Stimulated activated CD4-positive, alpha-beta T cell treated with anti-CD3 and anti-CD28 coated beads, Interleukin-1b, Interleukin-23, amount 100 ng/mL, for 48 hours (primary cell): ENCODE measurements at regions not wholly inside any gene's neighbourhood (a gene's known extent, or its start where the extent isn't known, plus 50 kb on each side); places are given as distances from the start of the nearest gene placed in this dataset.

Source experiments
- DNase-seq: peaks from one replicate; pipeline ENCODE4 v3.0.0-alpha.2; 2020

- no peak for DNase-seq
Measured at GRCh38 chr22:48223488-48224190, 1461.2 kb downstream of the TBC1D22A start.

GRCh38 chr22:48222742-48223487, 1460.5 kb downstream of the TBC1D22A start:
- DNase-seq: no peak

- DNase-seq: no peak
Measured at GRCh38 chr22:48218889-48219420, 1456.5 kb downstream of the TBC1D22A start.

GRCh38 chr22:48217596-48217995, 1455.1 kb downstream of the TBC1D22A start:
- DNase-seq: no peak

DNA sequence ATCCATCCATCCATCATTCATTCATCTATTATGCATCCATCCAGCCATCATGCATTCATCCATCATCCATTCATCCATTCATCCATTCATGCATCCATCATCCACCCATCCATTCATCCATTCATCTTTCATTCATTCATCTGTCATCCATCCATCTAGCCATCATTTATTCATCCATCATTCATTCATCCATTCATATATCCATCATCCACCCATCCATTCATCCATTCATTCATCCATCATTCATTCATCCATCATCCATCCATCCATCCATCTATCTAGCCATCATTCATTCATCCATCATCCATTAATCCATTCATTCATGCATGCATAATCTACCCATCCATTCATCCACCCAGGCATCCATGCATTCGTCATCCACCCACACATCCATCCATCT, 1450.3 kb downstream of the TBC1D22A start:
- DNase-seq: no peak

DNA sequence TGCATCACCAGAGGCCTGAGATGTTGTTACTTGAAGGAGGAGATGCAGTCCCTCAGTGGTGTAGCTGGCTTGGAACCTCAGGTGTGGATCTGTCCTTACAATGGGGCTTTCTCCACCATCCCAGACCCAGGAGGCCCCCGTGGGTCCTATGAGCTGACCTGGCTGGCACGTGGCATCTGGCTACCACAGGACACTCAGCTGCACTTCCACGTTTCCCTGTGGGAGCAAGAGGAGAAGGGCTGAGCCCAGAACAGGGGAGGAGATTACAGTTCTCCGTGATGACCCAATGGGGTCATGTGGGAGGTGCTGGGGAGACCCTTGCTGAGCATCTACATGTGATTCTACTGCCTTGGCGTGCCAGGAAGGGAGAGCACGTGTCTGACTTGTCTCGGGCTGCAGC, 1448.4 kb downstream of the TBC1D22A start:
- no peak for DNase-seq

DNA sequence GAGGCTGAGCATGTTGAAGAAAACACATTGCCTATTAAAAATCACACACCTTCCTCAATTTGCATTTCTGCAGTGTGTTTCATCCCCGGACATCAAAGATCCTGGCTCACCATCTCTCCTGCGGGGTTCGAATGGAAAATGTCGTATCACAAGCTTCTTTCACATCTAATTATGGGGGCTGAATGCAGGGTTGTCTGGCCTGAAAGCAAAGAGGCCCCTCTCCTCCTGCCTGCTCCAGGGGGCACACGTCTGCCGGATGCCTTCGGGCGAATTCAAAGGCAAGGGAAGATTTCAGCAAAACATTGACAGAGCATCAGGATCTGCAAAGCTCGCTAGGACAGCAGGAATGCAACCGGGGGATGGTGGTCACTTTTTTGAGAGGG, 1447.7 kb downstream of the TBC1D22A start:
- no peak for DNase-seq

DNA sequence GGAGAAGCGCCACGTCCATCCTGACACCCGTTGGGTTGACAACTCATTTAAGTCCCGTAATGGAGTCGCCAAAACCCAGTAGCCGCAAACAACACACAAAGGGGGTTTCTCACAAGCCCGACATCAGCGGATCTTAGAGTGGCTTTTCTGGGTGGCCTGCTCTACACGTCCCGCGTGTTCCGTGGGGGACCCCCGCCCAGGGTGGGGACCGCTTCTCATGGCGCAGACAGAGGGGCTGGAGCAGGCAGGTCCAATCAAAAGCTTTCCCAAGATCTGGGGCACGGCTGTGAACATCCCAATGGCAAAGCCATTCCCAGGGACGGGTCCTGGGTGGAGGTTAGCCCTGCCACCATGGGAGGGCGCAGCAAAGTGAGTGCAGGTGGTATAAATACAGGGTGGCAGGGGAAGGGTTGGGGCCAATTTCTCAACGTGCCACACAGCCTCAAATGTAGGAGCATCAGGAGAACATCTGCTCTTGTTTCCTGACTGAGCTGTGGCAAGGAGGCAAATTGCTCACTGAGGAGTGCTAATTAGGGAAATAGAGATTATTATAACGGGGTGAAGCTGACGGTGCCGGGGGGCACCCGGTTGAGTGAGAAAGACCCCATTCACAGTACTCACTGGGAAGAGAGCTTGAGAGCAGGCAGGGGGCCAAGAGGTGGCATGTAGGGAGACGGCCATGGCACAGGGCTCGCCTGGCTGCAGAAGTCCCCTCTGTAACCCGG, 1447.2 kb downstream of the TBC1D22A start:
- DNase-seq: no peak

DNA sequence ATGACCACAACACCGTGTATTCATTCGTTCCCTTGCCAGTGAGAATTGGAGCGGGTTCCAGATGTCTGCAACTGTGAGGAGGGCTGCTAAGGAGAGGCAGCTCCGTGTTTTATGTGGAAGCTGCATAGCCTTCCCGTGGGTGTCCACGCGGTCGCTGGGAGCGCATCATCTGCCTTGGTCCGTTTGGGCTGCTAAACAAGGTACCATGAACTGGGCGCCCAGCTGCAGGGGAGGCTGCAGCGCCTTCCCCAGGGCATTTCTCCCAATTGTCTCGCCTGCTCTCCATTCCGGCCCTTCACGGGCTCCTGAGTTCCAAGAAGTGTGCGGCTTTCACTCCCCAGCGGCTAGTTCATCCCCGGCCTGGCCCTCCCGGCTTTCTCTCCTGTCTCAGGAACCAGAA, 1446.4 kb downstream of the TBC1D22A start:
- no peak for DNase-seq

DNA sequence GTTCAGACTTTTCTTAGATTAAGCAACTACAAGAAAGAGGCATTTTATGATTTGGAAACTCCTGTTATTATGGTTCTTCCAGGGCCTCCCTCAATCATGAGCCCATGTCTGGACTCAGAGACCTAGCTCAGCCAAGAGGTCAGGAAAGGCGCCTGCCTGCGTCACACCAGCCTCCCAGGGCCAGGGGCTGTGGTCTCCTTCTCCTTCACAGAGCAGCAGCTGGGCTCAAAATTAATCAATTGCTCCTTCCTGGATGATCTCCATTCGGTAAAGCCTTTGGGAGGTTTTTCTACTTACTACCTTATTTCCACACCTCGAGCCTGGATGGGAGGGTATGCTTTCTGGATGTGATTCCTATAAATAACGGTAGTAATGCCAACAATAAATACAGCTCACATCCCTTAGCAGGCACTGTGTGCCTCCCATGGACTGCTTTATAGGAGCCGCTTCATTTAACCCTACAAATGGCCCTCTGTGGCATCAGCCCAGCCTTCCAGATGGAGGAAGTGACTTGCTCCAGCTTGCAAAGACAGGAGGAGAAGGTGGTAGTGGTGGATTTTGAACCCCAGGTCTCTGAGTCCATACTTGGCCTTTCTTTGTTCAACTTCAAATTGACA, 1445.6 kb downstream of the TBC1D22A start:
- no peak for DNase-seq

DNA sequence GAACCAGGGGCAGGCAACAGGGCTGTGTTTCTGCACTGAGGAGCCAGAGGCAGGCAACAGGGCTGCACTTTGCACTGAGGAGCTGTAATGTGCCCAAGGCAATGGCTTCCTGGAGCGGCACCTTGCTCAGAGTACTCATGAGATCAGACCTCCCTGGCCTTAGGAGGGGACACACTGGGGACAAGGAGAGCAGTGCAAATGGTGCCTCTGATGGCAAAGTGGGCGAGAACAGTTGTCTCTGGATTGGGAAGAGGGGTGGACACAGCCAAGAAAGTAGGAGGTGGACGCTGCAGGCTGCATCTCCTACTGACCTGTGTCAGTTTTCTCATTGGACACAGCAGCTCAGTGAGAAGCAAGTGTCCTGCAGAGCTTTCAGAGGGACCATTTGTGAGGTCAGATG, 1443.3 kb downstream of the TBC1D22A start:
- DNase-seq: no peak

- no peak for DNase-seq
Measured at GRCh38 chr22:48205161-48205560, 1442.7 kb downstream of the TBC1D22A start.

- no peak for DNase-seq
Measured at GRCh38 chr22:48204296-48204695, 1441.8 kb downstream of the TBC1D22A start.

DNA sequence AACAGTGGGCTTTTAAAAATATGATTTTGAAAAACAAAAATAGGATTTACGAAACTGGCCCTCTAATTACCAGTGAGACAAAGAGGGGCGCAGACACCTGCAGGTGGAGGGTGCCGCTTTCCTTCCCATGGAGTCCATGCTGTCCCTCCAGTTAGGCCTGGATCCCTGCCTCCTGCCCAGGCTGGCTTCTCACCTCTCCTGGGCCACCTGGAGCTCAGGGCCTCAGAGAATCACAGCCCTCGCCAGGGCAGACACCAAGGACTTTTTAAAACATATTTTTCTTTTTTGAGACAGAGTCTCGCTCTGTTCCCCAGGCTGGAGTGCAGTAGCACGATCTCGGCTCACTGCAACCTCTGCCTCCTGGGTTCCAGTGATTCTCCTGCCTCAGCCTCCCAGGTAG, 1437.2 kb downstream of the TBC1D22A start:
- no peak for DNase-seq

DNA sequence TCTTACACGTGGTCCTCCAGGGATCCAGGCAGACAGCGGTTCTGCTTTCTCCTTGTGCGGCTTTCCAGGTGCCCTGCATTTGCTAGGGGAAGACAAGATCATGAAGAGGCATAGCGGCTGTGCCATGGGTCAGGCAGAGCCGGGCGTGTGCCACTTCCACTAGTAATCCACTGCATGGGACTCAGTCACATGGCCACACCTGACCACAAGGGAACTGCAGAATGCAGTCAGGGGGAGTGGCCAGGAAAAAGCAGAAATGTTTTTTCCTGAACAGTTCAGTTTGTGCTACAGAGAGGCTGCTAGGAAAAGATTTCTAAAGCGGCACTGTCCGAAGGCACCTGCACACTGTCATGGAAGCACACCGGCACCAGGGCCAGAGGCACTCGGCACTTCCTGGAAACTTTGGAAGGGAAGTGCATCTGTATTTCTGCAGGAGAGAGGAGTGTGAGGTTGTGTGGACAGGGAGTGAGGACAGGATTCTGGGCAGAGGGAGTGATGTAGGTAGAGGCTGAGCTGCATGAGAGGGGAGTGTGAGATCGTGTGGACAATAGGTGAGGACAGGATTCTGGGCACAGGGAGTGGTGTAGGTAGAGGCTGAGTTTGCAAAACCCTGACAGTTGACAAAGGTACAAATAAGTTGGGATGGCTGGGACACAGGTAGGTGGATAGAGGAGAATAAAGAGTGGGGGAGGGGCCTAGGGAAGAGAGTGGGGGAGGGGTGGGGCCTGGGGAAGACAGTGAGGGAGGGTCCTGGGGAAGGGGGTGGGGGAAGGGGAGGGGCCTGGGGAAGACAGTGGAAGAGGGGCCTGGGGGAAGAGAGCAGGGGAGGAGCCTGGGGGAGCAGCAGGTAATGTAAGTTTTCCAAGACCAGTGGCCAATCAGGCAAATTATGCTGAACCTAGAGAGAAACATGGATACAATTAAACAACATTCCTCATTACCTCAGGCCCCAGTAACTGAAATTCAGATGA, 1436.3 kb downstream of the TBC1D22A start:
- DNase-seq: no peak

DNA sequence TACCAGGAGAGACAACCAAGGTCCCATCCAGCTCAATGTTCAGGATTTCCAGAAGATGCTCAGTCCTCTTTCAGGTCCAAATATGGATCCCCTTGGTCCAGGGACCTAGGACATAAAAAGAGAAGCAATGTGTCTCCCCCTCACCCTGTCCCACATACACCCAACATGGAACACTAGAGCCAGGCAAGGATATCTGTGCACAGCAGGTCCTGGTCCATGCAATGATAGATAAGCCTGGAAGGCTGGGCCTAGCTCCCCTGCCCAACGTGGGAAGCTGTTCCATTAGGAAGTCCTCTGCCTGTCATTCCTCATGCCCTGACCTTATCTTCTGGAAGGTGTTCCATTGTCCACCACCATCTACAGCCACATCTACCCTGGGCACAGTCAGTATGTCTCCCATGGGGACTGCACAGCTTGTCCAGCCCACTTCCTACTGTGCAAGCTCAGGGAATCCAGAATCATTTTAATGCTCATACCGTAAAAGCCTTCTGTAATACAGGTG, 1434.8 kb downstream of the TBC1D22A start:
- no peak for DNase-seq

GRCh38 chr22:48192920-48193319, 1430.5 kb downstream of the TBC1D22A start:
- DNase-seq: no peak

GRCh38 chr22:48192071-48192470, 1429.6 kb downstream of the TBC1D22A start:
- DNase-seq: no peak

GRCh38 chr22:48188231-48188721, 1425.8 kb downstream of the TBC1D22A start:
- DNase-seq: no peak

DNA sequence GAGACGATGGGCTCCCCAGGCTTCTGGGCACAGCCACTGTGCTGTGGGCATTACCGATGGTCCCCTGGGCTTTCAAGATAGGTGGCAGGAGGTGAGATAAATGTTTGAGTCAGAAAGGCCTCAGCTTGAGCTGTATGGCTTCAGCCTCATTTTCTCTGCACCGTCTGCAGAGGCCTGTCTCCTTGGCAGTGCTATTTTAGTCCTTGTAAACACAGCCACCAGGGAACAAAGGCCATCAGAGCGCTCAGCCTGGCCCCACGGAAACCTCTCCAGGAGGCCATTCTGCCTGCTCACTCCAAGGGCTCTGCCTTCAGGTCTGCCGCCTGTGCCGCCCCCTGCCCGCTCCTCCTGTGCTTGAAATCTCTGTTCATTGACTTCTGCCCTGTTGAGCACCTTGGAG, 1424.9 kb downstream of the TBC1D22A start:
- no peak for DNase-seq

GRCh38 chr22:48186146-48186790, 1423.8 kb downstream of the TBC1D22A start:
- no peak for DNase-seq
